Daoy (cell line): ENCODE measurements at regions not wholly inside any gene's neighbourhood (a gene's known extent, or its start where the extent isn't known, plus 50 kb on each side); places are given as distances from the start of the nearest gene placed in this dataset.

Experiments
- DNase-seq: peaks from one replicate; pipeline ENCODE4 v3.0.0-alpha.2; 2015; ENCODE audit warnings: low read depth

GRCh38 chr3:107315141-107315540 is 62.1 kb upstream of the CCDC54 start:
- DNase-seq: no peak

- no peak for DNase-seq
Observed at GRCh38 chr3:107323723-107324122, 53.5 kb upstream of the CCDC54 start.

- DNase-seq: no peak
Observed at GRCh38 chr3:107325446-107325845, 51.8 kb upstream of the CCDC54 start.
